Lung (tissue), 11 donors: ENCODE measurements at regions not wholly inside any gene's neighbourhood (a gene's known extent, or its start where the extent isn't known, plus 50 kb on each side); places are given as distances from the start of the nearest gene placed in this dataset.

ENCODE experiments used
- ATAC-seq: fragments of 200-7000 bp; cut with Tn5 transposase; one replicate; pipeline ENCODE4 v1.9.1; 2020; ENCODE audit warnings: moderate number of reproducible peaks; ENCODE audit not compliant: insufficient read depth, low FRiP score
- DNase-seq, 3 donors: peaks; one replicate each; pipeline ENCODE4 v3.0.0-alpha.2; 2013 to 2017
- H3K27ac ChIP-seq, 2 donors: one replicate each; pipeline ENCODE4 v1.5.1; 2013; ENCODE audit warnings: mild to moderate bottlenecking in 2 of 2, moderate library complexity in 2 of 2, control low read depth in 1 of 2, inconsistent platforms in 1 of 2, low read depth in 1 of 2, low read length in 1 of 2
- H3K27me3 ChIP-seq, 3 donors: one replicate each; pipeline ENCODE4 v1.5.1; 2013; ENCODE audit warnings: low read length in 2 of 3; ENCODE audit not compliant: control insufficient read depth in 3 of 3, insufficient read depth in 3 of 3
- H3K36me3 ChIP-seq, 4 donors: one replicate each; pipeline ENCODE4 v1.5.1; 2013; ENCODE audit warnings: low read length in 4 of 4, mild to moderate bottlenecking in 1 of 4, moderate library complexity in 1 of 4; ENCODE audit not compliant: control insufficient read depth in 4 of 4, insufficient read depth in 4 of 4
- H3K4me1 ChIP-seq, 5 donors: one replicate each; pipeline ENCODE4 v1.5.1; 2013; ENCODE audit warnings: low read length in 5 of 5, mild to moderate bottlenecking in 2 of 5, moderate library complexity in 1 of 5; ENCODE audit not compliant: control insufficient read depth in 5 of 5, insufficient read depth in 5 of 5
- H3K4me3 ChIP-seq: one replicate; pipeline ENCODE4 v1.5.1; 2013; ENCODE audit warnings: mild to moderate bottlenecking, control low read depth, moderate library complexity
- H3K9ac ChIP-seq, 2 donors: one replicate each; pipeline ENCODE4 v1.5.1; 2013; ENCODE audit warnings: low read length in 2 of 2, control low read depth in 1 of 2; ENCODE audit not compliant: insufficient read depth in 1 of 2
- H3K9me3 ChIP-seq, 4 donors: one replicate each; pipeline ENCODE4 v1.5.1; 2013; ENCODE audit warnings: low read length in 3 of 4, mild to moderate bottlenecking in 1 of 4, moderate library complexity in 1 of 4; ENCODE audit not compliant: control insufficient read depth in 4 of 4, insufficient read depth in 3 of 4
- WGBS, 2 donors: extraction: QIAGEN DNeasy Blood & Tissue Kit; methylation state at CpG; one replicate each; pipeline ENCODE4 v1.1.7; 2013; 5-methylcytosine and 5-hydroxymethylcytosine counted together
- TF ChIP-seq, protein P1 (sequence below): IDR thresholded peaks from 2 replicates; pipeline ENCODE4 v1.5.1; 2012; ENCODE audit warnings: mild to moderate bottlenecking; ENCODE audit errors: control extremely low read depth, extremely low read depth
- donor health status: control.
- donor health status: control.
- donor health status: Bipolar disorder and iron deficiency.
- donor health status: healthy.
- donor health status: DM: yes; HTN: yes; CAD: no.

DNA sequence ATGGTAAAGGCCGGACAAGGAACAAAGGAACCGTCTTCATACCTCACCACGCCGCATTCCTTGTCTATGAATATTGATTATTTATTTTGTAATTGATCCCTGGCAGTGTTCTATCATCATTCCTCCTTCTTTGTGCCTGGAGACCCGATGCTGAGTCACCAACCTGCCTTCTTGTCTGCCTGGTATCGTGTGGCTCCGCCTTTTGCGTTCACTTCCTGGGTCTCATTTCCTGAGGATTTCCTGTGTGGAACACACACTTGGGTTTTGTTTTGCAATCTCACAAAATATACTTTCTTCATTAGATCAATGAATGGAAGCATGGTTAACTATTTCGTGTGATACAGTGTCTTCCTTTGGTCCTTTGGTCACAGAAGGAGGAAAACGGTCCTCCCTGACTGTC is 95.5 kb upstream of the SNTG2 start:
- H3K36me3 ChIP-seq = no peaks in the 10 kb centered on the region
- TF ChIP-seq, protein P1, sequence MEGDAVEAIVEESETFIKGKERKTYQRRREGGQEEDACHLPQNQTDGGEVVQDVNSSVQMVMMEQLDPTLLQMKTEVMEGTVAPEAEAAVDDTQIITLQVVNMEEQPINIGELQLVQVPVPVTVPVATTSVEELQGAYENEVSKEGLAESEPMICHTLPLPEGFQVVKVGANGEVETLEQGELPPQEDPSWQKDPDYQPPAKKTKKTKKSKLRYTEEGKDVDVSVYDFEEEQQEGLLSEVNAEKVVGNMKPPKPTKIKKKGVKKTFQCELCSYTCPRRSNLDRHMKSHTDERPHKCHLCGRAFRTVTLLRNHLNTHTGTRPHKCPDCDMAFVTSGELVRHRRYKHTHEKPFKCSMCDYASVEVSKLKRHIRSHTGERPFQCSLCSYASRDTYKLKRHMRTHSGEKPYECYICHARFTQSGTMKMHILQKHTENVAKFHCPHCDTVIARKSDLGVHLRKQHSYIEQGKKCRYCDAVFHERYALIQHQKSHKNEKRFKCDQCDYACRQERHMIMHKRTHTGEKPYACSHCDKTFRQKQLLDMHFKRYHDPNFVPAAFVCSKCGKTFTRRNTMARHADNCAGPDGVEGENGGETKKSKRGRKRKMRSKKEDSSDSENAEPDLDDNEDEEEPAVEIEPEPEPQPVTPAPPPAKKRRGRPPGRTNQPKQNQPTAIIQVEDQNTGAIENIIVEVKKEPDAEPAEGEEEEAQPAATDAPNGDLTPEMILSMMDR = no peak
- no peaks in the 10 kb centered on the region for H3K9me3 ChIP-seq
- H3K27ac ChIP-seq = no peak overlapping the region
- peaks cover 0 to 3% (median 0%) of the 10 kb centered on the region in 5 donors for H3K4me1 ChIP-seq
- DNase-seq = no peak
- WGBS, 2 donors = 52 to 74% methylated on average over 10 of the region's 10 CpGs
- ATAC-seq = no peak
- H3K9ac ChIP-seq = no peak overlapping the region
- H3K27me3 ChIP-seq = no peaks in the 10 kb centered on the region
- H3K4me3 ChIP-seq = no peak overlapping the region

DNA sequence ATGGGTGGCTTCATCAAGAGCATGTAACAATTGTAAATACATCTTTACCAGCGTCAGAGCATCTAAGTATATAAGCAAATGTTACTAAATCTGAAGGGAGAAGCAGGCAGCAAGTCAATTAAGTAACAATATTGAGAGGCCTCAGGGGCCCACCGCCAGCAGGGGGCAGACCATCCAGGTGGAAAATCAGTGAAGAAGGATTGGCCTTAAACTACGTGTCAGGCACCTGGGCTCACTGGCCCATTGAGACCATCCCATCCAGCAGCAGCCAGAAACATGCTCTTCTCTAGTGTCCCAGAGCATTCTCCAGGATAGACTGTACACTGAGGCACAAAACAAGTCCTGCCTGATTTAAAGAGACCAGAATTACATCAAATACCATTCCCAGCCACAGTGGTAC is 96.2 kb upstream of the SNTG2 start:
- 41 to 60% methylated on average over 3 of the region's 3 CpGs for WGBS, 2 donors
- DNase-seq (no peak), ATAC-seq (no peak)
- Histone ChIP-seq H3K27me3 (no peaks in the 10 kb centered on the region), H3K9me3 (no peaks in the 10 kb centered on the region), H3K27ac (no peak overlapping the region), H3K36me3 (no peaks in the 10 kb centered on the region), H3K4me3 (no peak overlapping the region), H3K4me1 (peaks cover 0 to 3% (median 0%) of the 10 kb centered on the region in 5 donors), H3K9ac (no peak overlapping the region)
- TF ChIP-seq, protein P1 = peak; percentile 3

DNA sequence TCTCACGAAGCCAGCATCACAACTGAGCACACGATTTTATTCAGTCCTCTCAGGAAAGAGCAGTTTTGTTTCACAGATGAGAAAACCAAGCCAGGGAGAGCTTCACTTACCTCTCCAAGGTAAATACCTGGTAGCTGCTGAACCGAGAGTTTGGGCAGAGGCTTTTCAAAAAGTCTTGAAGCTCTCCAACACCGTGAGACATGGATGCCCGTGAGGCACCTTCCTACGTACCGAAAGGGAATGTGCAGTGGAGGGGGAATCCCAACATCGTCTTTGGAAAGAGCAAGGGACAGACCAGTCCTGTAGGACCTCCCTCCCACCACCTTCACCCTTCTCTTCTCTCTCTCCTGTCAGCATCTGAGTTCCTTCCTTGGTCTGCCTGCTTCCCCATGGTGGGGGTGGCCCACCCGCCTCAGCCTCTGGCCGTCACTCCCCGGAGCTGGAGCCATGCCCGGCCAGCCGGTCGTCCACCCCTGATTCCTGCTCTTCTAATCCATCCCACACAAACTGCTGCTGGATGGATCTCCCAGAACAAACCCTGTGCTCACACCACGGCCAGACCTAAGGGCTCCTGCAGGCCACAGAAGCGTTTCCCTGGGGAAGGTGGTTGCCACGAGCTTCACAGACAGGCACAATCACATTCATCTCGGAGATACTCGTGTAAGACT is 97.3 kb upstream of the SNTG2 start:
- Histone ChIP-seq H3K4me3 (no peak overlapping the region), H3K27me3 (no peaks in the 10 kb centered on the region), H3K9ac (no peak overlapping the region), H3K9me3 (no peaks in the 10 kb centered on the region), H3K36me3 (no peaks in the 10 kb centered on the region), H3K27ac (no peak overlapping the region), H3K4me1 (peaks cover 0 to 3% (median 0%) of the 10 kb centered on the region in 5 donors)
- ATAC-seq (no peak), DNase-seq (peak in 1 of 3 donors; percentile 25)
- TF ChIP-seq, protein P1 = no peak
- WGBS, 2 donors = 74 to 83% methylated on average over 19 of the region's 19 CpGs

DNA sequence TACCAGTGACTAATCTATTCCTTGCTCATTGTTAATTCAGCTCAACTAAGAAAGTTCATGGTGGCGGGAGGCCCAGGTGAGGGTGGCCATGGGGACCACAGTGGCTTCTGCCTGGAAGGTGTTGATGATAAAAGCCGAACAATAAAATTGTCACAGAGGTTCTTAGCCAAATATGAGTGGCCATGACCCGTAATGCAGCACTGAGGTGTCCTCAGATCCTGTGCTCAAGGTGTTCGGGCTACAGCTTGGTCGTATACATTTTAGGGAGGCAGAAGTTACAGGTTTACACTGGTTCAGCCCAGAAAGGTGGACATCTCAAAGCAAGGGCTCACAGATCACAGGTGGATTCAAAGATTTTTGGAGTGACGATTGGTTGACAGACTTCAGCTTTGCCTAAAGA is 98.5 kb upstream of the SNTG2 start:
- Histone ChIP-seq H3K9me3 (no peaks in the 10 kb centered on the region), H3K9ac (no peak overlapping the region), H3K4me3 (no peak overlapping the region), H3K27me3 (no peaks in the 10 kb centered on the region), H3K27ac (no peak overlapping the region), H3K36me3 (no peaks in the 10 kb centered on the region), H3K4me1 (peaks cover 0 to 3% (median 0%) of the 10 kb centered on the region in 5 donors)
- 91 to 93% methylated on average over 6 of the region's 6 CpGs for WGBS, 2 donors
- TF ChIP-seq, protein P1 = no peak
- DNase-seq (no peak), ATAC-seq (no peak)
